Hepatocyte (in vitro differentiated cells): ENCODE measurements at regions not wholly inside any gene's neighbourhood (a gene's known extent, or its start where the extent isn't known, plus 50 kb on each side); places are given as distances from the start of the nearest gene placed in this dataset.

Source experiments
- DNase-seq: peaks from one replicate; pipeline ENCODE4 v3.0.0-alpha.2; 2016; ENCODE audit warnings: low spot score
- H2AFZ ChIP-seq: fragments of 200-600 bp; sonication (generic); 2 replicates; pipeline ENCODE4 v1.6.0; 2016; ENCODE audit warnings: antibody characterized with exemption, mild to moderate bottlenecking
- H3K27ac ChIP-seq: fragments of 200-600 bp; sonication (generic); 2 replicates; pipeline ENCODE4 v1.5.1; 2016; ENCODE audit warnings: mild to moderate bottlenecking
- H3K27me3 ChIP-seq: fragments of 200-600 bp; sonication (generic); 2 replicates; pipeline ENCODE4 v1.6.1; 2016
- H3K36me3 ChIP-seq: fragments of 200-600 bp; sonication (generic); replicated peaks from 2 replicates; pipeline ENCODE4 v1.5.1; 2016; ENCODE audit warnings: low read depth; ENCODE audit not compliant: insufficient read depth
- H3K4me1 ChIP-seq: fragments of 200-600 bp; sonication (generic); 2 replicates; pipeline ENCODE4 v1.5.1; 2016; ENCODE audit warnings: mild to moderate bottlenecking, moderate library complexity; ENCODE audit not compliant: insufficient read depth
- H3K4me2 ChIP-seq: fragments of 200-600 bp; sonication (generic); 2 replicates; pipeline ENCODE4 v1.6.0; 2016
- H3K4me3 ChIP-seq: fragments of 200-600 bp; sonication (generic); 2 replicates; pipeline ENCODE4 v1.5.1; 2016; ENCODE audit warnings: mild to moderate bottlenecking
- H3K79me2 ChIP-seq: fragments of 200-600 bp; sonication (generic); 2 replicates; pipeline ENCODE4 v1.6.0; 2017; ENCODE audit warnings: mild to moderate bottlenecking
- H3K9me2 ChIP-seq: fragments of 200-600 bp; sonication (generic); replicated peaks from 2 replicates; pipeline ENCODE4 v1.6.0; 2017; ENCODE audit warnings: mild to moderate bottlenecking; ENCODE audit not compliant: insufficient read depth
- H3K9me3 ChIP-seq: fragments of 200-600 bp; sonication (generic); 2 replicates; pipeline ENCODE4 v1.5.1; 2016; ENCODE audit warnings: low read depth, mild to moderate bottlenecking
- H4K20me1 ChIP-seq: fragments of 200-600 bp; sonication (generic); 2 replicates; pipeline ENCODE4 v1.6.0; 2016; ENCODE audit warnings: mild to moderate bottlenecking; ENCODE audit not compliant: insufficient read depth, poor library complexity, severe bottlenecking
- CTCF ChIP-seq: fragments of 200-600 bp; sonication (generic); IDR thresholded peaks from 2 replicates; pipeline ENCODE4 v1.5.1; 2016; ENCODE audit warnings: antibody characterized with exemption, mild to moderate bottlenecking; ENCODE audit not compliant: poor library complexity
- EZH2 ChIP-seq: fragments of 200-600 bp; sonication (generic); IDR thresholded peaks from 2 replicates; pipeline ENCODE4 v1.6.1; 2016; ENCODE audit warnings: antibody characterized with exemption, mild to moderate bottlenecking, borderline replicate concordance
- EZH2phosphoT487 ChIP-seq: fragments of 200-600 bp; sonication (generic); IDR thresholded peaks from one replicate; pipeline ENCODE4 v1.6.1; 2018; ENCODE audit warnings: antibody characterized with exemption, mild to moderate bottlenecking, low read depth, moderate library complexity; ENCODE audit not compliant: unreplicated experiment, severe bottlenecking
- WGBS: methylation state at CpG from one replicate; pipeline ENCODE4 v1.1.6; 2016; ENCODE audit warnings: low lambda C conversion rate; ENCODE audit errors: missing lambda C conversion rate; 5-methylcytosine and 5-hydroxymethylcytosine counted together

GRCh38 chr17:79368521-79368920 is 242.3 kb downstream of the RBFOX3 start:
- no peaks in the 10 kb centered on the region for H4K20me1 ChIP-seq
- no peak overlapping the region for H3K4me2 ChIP-seq
- no peak for TF ChIP-seq EZH2
- no peak for TF ChIP-seq CTCF
- no peak for TF ChIP-seq EZH2phosphoT487
- no peaks in the 10 kb centered on the region for H3K36me3 ChIP-seq
- H3K79me2 ChIP-seq: no peaks in the 10 kb centered on the region
- peaks cover 28% of the 10 kb centered on the region for H3K27me3 ChIP-seq
- H3K27ac ChIP-seq: no peak overlapping the region
- no peak overlapping the region for H3K4me3 ChIP-seq
- H3K9me2 ChIP-seq: no peaks in the 10 kb centered on the region
- no peaks in the 10 kb centered on the region for H3K9me3 ChIP-seq
- 92% methylated on average over 9 of the region's 9 CpGs for WGBS
- no peaks in the 10 kb centered on the region for H3K4me1 ChIP-seq
- DNase-seq: no peak
- no peak overlapping the region for H2AFZ ChIP-seq

- Histone ChIP-seq H3K9me2 (no peaks in the 10 kb centered on the region), H2AFZ (no peak overlapping the region), H3K27me3 (peaks cover 28% of the 10 kb centered on the region), H3K79me2 (no peaks in the 10 kb centered on the region), H3K27ac (no peak overlapping the region), H3K4me3 (no peak overlapping the region), H3K9me3 (no peaks in the 10 kb centered on the region), H3K36me3 (no peaks in the 10 kb centered on the region), H4K20me1 (no peaks in the 10 kb centered on the region), H3K4me2 (no peak overlapping the region), H3K4me1 (no peaks in the 10 kb centered on the region)
- 61% methylated on average over 8 of the region's 12 CpGs for WGBS
- TF ChIP-seq CTCF: no peak
- TF ChIP-seq EZH2phosphoT487: no peak
- TF ChIP-seq EZH2: no peak
- no peak for DNase-seq
These were observed 243.8 kb downstream of the RBFOX3 start for GRCh38 chr17:79366988-79367571.

- Histone ChIP-seq H3K9me2 (no peaks in the 10 kb centered on the region), H3K4me2 (no peak overlapping the region), H3K4me3 (no peak overlapping the region), H2AFZ (no peak overlapping the region), H3K36me3 (no peaks in the 10 kb centered on the region), H3K9me3 (no peaks in the 10 kb centered on the region), H3K27ac (no peak overlapping the region), H3K27me3 (peaks cover 34% of the 10 kb centered on the region), H3K4me1 (no peaks in the 10 kb centered on the region), H4K20me1 (no peaks in the 10 kb centered on the region), H3K79me2 (no peaks in the 10 kb centered on the region)
- TF ChIP-seq EZH2 (no peak), EZH2phosphoT487 (no peak), CTCF (no peak)
- no peak for DNase-seq
- 69% methylated on average over 28 of the region's 28 CpGs for WGBS
These were observed 244.7 kb downstream of the RBFOX3 start for GRCh38 chr17:79365836-79366770.
